Motor neuron (in vitro differentiated cells): ENCODE measurements at regions not wholly inside any gene's neighbourhood (a gene's known extent, or its start where the extent isn't known, plus 50 kb on each side); places are given as distances from the start of the nearest gene placed in this dataset.

Source experiments
- ATAC-seq, 8 experiments: fragments of 200-7000 bp; cut with Tn5 transposase; replicated peaks in 6 of 8; 2 replicates each; pipeline ENCODE4 v1.8.0; 2021; ENCODE audit warnings: mild to moderate bottlenecking in 8 of 8, moderate library complexity in 8 of 8
- H3K27ac ChIP-seq, 2 donors: fragments of 250-450 bp; sonication (Bioruptor Pico); 2 replicates each; pipeline ENCODE4 v1.9.0; 2021; ENCODE audit warnings: antibody characterized with exemption in 2 of 2, mild to moderate bottlenecking in 2 of 2, moderate library complexity in 1 of 2
- H3K4me1 ChIP-seq, 2 donors: fragments of 250-450 bp; sonication (Bioruptor Pico); replicated peaks in 1 of 2; 2 replicates each; pipeline ENCODE4 v1.6.1; 2021; ENCODE audit warnings: antibody characterized with exemption in 2 of 2, mild to moderate bottlenecking in 2 of 2, moderate library complexity in 1 of 2
- H3K4me3 ChIP-seq, 5 donors: fragments of 250-450 bp; sonication (Bioruptor Pico); 2 replicates each; pipeline ENCODE4 v1.9.0; 2021; ENCODE audit warnings: antibody characterized with exemption in 5 of 5, mild to moderate bottlenecking in 5 of 5, moderate library complexity in 4 of 5
- WGBS, 10 experiments: fragments of 450-650 bp; shearing (Covaris generic); methylation state at CpG; one replicate each; pipeline ENCODE4 v1.0.0; 2022; 5-methylcytosine and 5-hydroxymethylcytosine counted together
- in situ Hi-C, 9 experiments: fragments of 400-800 bp; cut with MboI; loops; one replicate each; pipeline ENCODE4 v1.15.0; 2021; ENCODE audit warnings: low sequenced_read_pairs in 9 of 9, low pct_unique_long_range_greater_than_20kb in 2 of 9; ENCODE audit not compliant: unreplicated experiment in 9 of 9

DNA sequence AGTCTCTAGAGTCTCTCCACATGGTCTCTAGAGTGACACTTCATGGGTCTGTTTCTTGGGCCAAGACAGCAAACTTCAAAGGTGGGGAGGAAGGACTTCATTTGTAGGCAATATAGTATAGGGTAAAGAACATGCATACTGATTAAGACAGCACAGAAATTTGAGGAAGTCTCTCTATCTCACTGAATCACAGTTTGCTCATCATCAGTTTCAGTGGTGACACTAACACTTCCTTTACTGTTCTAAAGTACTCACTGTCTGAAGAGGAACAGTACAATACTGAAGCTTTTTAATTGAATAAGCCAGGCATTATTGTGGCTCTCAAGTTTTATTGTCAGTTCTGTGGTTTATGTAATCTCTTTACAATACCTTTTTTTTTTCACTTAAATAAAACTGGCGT is 656.4 kb upstream of the CDH8 start:
- ATAC-seq = no peak
- no peak overlapping the region for H3K27ac ChIP-seq
- 0 to 96% (median 61%) methylated on average over 1 of the region's 1 CpG for WGBS, 10 experiments
- no peak overlapping the region for H3K4me3 ChIP-seq
- in situ Hi-C loops = no loop called here
- no peaks in the 10 kb centered on the region for H3K4me1 ChIP-seq

DNA sequence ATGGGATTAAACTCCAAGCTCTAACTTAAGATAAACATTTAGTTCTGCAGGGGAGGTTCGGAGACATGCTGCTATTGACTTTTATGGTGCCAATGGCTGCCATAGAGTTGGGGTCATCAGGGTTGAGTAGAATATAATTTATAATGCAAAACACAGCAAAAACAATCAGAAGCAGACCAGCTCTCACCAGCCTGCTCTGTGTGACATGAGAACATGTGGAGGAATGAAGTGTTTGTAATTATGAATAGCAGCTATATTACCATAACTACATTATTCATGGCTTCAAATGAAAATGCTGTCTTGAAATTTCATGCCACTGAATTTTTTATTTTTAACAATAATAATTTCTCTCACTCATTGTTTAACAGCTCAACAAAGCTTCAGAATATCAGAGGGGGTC is 645.6 kb upstream of the CDH8 start:
- in situ Hi-C loops = no loop called here
- H3K4me3 ChIP-seq = no peak overlapping the region
- 0 to 83% (median 50%) methylated on average over 1 of the region's 1 CpG; no CpG with 5 or more reads in 5 of the 10 experiments for WGBS, 10 experiments
- peak in 2 of 8 experiments; percentile 56 to 97 for ATAC-seq
- no peaks in the 10 kb centered on the region for H3K4me1 ChIP-seq
- H3K27ac ChIP-seq = no peak overlapping the region

DNA sequence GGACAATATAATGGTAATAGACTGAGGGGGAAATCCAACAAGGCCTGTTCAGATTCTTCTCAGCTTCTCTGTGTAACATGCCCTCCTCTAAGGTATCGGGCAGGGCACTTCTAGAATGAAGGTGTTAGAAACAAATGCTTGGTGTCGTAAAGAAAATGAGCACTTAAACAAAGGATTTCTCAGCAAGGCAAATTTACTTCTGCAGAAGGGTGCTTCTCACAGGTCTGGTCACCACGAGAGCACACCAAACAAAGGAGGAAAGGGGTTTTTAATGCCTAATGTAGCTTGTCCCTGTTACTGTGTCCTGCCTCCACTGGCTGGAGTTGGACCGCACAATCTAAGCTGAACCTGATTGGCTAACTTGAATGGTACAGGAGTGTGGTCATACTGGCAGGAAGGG is 642.6 kb upstream of the CDH8 start:
- Histone ChIP-seq H3K4me1 (no peaks in the 10 kb centered on the region), H3K27ac (no peak overlapping the region), H3K4me3 (no peak overlapping the region)
- in situ Hi-C loops = no loop called here
- no peak for ATAC-seq
- 10 to 100% (median 79%) methylated on average over 1 to 3 of the region's 4 CpGs; no CpG with 5 or more reads in 2 of the 10 experiments for WGBS, 10 experiments

DNA sequence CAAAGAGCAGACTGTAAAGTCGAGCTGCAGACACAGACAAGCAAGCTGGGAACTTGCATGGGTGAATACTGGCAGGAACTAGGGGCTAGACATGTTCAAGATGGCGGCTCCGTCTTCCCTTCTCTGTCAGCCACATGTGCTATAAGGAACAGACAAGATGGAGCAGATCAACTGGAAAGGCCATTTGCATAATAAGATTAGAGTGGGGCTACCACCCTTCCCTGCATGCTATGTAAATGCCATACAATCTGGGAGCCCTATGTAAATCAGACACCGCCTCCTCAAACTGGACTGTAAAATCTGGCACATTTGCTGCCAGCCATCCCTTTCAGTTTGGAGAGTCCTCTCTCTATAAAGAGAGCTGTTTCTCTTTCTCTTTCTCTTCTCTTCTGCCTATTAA is 640.1 kb upstream of the CDH8 start:
- Histone ChIP-seq H3K4me1 (no peaks in the 10 kb centered on the region), H3K27ac (no peak overlapping the region), H3K4me3 (no peak overlapping the region)
- ATAC-seq = peak in 4 of 8 experiments; percentile 16 to 80 (median 34)
- in situ Hi-C loops = no loop called here
- WGBS, 10 experiments = 0 to 88% (median 76%) methylated on average over 1 to 4 of the region's 4 CpGs; no CpG with 5 or more reads in 7 of the 10 experiments

DNA sequence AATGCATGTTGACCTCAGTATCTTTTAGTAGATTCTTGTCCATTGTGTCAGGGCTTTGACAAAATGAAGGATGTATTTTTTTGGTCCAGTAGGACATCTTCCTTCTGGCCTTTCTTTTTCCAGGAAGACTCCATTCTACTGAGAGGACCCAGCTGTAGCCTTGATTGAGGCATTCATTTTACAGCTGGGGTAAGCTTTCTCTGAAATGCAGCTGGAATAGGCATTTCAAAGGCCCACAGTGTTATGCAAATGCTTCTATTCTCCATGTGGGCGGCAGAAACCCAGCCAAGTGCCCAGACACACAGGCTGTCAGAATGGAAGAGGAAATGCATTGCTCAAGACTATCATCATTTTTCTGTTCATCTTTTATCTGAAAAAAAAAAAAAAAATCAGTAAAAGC is 629.0 kb upstream of the CDH8 start:
- Histone ChIP-seq H3K4me3 (no peak overlapping the region), H3K4me1 (peaks cover 4 to 6% of the 10 kb centered on the region in 2 donors), H3K27ac (no peak overlapping the region)
- WGBS, 10 experiments = 0 to 25% (median 0%) methylated on average over 1 of the region's 1 CpG; no CpG with 5 or more reads in 4 of the 10 experiments
- ATAC-seq = peak in 6 of 8 experiments; percentile 32 to 99 (median 96)
- in situ Hi-C loops = no loop called here

DNA sequence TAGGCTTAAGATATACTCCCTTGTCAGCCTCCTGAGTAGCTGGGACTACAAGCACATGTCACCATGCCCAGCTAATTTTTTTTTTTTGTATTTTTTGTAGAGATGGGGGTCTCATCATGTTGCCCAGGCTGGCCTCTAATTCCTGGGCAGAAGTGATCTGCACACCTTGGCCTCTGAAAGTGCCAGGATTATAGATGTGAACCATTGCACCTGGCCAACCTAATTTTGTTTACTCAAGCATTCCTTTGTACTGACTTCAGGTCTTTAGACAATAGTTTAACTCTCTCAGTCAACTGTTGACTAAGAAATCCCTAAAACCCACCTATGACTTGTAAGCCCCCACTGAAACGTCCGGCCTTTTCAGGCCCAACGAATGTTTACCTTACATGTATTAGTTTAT is 628.3 kb upstream of the CDH8 start:
- 0 to 85% (median 57%) methylated on average over 1 to 3 of the region's 3 CpGs; no CpG with 5 or more reads in 2 of the 10 experiments for WGBS, 10 experiments
- H3K4me3 ChIP-seq = no peak overlapping the region
- H3K4me1 ChIP-seq = peaks cover 4 to 6% of the 10 kb centered on the region in 2 donors
- peak overlapping the region in 1 of 2 donors; percentile 67 for H3K27ac ChIP-seq
- ATAC-seq = no peak
- in situ Hi-C loops = no loop called here

DNA sequence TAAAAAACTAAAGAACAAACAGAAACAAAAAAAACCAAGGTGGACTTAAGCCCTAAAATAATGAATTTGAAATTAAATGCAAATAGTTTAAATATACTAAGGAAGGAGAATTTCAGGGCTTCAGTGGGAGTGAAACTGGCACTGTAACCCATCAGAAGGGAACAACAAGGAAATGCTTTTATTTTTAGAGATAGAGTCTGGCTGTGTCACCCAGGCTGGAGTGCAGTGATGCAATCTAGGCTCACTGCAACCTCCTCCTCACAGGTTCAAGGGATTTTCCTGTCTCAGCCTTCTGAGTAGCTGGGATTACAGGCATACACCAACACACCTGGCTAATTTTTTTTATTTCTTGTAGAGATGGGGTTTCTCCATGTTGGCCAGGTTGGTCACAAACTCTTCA is 625.2 kb upstream of the CDH8 start:
- ATAC-seq = peak in 1 of 8 experiments; percentile 37
- H3K27ac ChIP-seq = no peak overlapping the region
- in situ Hi-C loops = no loop called here
- peaks cover 4 to 6% of the 10 kb centered on the region in 2 donors for H3K4me1 ChIP-seq
- H3K4me3 ChIP-seq = no peak overlapping the region

DNA sequence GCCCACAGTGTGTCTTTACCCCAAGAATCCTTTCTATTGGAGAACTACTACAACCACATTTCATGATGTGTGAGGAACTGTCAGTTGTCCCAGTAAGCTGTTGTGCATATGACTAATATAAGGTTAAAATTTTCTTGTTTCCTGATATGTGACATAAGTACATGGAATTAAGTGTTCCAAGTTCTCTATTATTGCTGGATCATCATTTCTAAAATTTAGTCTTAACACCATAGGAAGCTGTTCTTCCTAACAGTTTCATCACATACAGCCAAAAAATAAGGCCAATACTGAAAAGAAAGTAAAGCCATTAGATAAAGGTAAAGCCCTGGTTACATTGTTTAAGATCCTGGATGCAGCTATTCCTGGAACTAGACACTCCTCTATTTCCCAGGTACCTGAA is 620.9 kb upstream of the CDH8 start:
- Histone ChIP-seq H3K4me3 (no peak overlapping the region), H3K4me1 (peaks cover 0 to 4% of the 10 kb centered on the region in 2 donors), H3K27ac (no peak overlapping the region)
- in situ Hi-C loops = no loop called here
- no peak for ATAC-seq

DNA sequence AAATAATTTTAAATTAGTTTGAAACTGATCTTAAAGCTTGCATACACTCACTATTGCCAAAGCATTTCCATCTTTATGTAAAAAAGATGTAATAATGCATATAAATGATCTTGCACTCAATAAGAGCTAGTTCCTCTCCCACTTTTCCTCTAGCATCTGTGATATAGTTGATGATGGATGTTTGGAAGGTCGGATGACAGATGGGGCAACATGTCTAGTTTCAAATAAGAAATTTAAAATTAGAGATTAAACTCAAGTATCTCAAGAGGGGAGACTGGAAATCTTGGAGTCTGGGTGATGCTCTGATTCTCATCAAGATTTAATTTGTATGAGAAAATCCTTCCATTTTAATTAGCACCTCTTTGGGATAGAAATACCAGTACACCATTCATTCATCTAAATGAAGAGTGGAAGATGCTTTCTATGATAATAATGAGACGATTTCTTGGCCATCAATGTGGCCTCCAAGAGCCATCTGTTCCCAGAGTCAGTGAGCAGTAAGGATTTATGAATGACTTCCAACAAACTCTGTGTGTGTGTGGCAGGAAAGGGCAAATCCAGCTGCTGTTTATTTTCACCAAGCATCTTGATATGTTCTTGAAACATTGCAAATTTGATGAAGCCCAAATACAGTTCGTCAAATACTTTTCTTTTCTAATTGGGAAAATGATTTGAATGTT is 616.3 kb upstream of the CDH8 start:
- in situ Hi-C loops = no loop called here
- WGBS, 10 experiments = 0 to 85% (median 36%) methylated on average over 1 to 3 of the region's 3 CpGs; no CpG with 5 or more reads in 1 of the 10 experiments
- ATAC-seq = no peak
- Histone ChIP-seq H3K4me3 (no peak overlapping the region), H3K27ac (no peak overlapping the region), H3K4me1 (peaks cover 0 to 4% of the 10 kb centered on the region in 2 donors)

DNA sequence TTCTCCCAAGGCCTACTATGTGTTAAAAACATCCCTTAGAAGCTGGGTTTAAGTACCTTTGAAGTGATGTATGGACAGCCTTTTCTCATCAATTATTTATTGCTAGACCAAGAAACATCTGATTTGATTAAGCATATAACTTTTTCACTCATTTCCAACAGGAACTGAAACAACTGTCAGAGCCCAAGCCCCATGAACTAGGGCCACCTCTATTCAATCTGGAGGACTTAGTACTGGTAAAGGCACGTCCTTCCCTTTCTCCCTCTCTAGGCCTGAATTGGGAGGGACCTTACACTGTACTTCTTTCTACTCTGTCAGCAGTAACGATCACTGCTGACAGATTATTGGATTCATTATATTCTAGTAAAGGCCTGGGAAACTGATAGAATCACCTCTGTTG is 612.0 kb upstream of the CDH8 start:
- in situ Hi-C loops = no loop called here
- Histone ChIP-seq H3K27ac (no peak overlapping the region), H3K4me3 (no peak overlapping the region), H3K4me1 (peaks cover 0 to 4% of the 10 kb centered on the region in 2 donors)
- 8 to 100% (median 70%) methylated on average over 1 to 2 of the region's 2 CpGs; no CpG with 5 or more reads in 3 of the 10 experiments for WGBS, 10 experiments
- ATAC-seq = no peak

DNA sequence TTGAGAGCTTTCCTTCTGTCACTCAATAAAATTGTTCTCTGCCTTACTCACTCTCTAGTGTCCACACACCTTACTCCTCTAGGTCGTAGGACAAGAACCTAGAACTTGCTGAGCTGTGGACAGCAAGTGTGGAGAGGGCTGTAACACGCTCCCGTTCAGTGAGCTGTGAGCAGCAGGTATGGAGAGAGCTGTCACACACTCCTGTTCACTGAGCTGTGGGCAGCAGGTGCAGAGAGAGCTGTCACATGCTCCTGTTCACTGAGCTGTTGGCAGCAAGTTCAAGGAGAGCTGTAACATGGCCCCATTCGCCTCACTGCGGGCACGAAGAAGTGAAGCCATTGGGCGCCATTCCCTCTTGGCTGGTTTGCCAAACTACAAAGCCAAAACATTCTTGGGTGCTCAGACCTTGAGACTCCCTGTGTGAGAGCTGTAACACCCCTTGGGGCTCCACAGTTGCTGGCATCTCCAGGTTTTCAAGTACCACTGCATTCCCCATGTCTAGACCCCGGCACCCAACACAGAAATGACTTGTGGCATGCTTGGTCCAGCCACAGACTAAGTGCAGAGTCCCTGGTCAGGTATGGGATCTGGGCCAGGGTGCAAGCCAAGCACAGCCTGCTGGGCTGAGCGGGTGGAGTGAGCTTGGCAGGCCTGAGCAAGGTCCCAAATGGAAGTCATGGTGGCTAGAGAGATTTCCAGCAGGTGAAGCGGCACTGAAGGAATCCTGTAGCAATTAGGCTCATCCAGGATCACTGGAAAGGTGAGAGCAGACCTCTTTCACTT is 608.0 kb upstream of the CDH8 start:
- H3K4me3 ChIP-seq = no peak overlapping the region
- H3K27ac ChIP-seq = no peak overlapping the region
- 0 to 100% (median 50%) methylated on average over 1 to 6 of the region's 10 CpGs; no CpG with 5 or more reads in 3 of the 10 experiments for whole genome bisulfite sequencing, 10 experiments
- no peaks in the 10 kb centered on the region for H3K4me1 ChIP-seq
- in situ Hi-C loops = no loop called here
- ATAC-seq = no peak

DNA sequence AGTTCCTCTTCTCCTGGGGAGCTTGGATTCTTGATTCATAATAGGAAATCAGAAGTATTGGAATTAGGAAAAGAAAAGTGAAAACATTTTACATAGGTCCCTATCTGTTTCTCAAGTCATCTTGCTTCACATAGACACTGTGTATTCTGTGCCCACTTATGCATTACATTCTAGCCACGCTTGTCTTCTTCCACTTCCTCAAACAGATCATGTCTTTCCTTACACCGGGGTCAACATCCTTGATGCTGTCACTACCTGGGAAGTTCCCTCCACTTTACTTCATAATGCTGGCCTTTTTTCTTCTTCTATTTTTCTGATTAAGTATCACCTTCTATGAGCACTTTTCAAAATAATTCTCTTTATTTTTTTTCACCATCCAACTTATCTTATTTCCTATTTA is 606.4 kb upstream of the CDH8 start:
- WGBS, 10 experiments = 8 to 100% (median 52%) methylated on average over 1 to 2 of the region's 2 CpGs
- in situ Hi-C loops = no loop called here
- Histone ChIP-seq H3K4me1 (no peaks in the 10 kb centered on the region), H3K4me3 (no peak overlapping the region), H3K27ac (no peak overlapping the region)
- ATAC-seq = no peak

DNA sequence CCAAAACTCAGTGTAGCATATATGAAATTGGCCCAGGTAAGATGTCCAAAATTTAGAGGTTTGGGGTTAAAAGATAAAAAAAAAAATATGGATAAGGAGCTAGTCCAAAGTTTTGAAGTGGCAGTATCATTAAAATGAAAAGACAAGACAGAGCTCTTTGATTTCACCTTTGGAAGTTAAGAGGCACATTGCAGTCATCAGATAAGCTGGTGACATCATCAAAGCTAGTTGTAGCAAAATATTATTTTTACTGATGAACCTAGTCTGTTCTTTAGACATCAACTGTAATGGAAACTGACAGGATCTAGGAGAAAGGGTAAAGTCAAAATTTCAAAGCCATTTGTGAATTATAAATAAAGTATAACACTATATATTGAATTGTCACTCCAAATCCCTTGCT is 603.7 kb upstream of the CDH8 start:
- ATAC-seq = no peak
- no peak overlapping the region for H3K27ac ChIP-seq
- H3K4me3 ChIP-seq = no peak overlapping the region
- in situ Hi-C loops = no loop called here
- no peaks in the 10 kb centered on the region for H3K4me1 ChIP-seq
